Activated CD8-positive, alpha-beta memory T cell treated with anti-CD3 and anti-CD28 coated beads, Interleukin-2, amount 10 ng/mL, durations not matched to agents 7 days and 5 days (primary cell): ENCODE measurements at regions not wholly inside any gene's neighbourhood (a gene's known extent, or its start where the extent isn't known, plus 50 kb on each side); places are given as distances from the start of the nearest gene placed in this dataset.

Experiments used
- ATAC-seq: fragments of 150-1000 bp; cut with Tn5 transposase; one replicate; pipeline ENCODE4 v1.10.0; 2021; ENCODE audit warnings: moderate library complexity
- CTCF ChIA-PET: fragments of 350-600 bp; sonication (Branson Sonifier 250); formaldehyde crosslinking; loops from one replicate; lab custom pipeline; 2021; ENCODE audit warnings: antibody characterized with exemption; lab: Charles Lee
- DNase-seq: peaks from one replicate; pipeline ENCODE4 v3.0.0-alpha.2; 2020
- H3K27ac Mint-ChIP-seq: one replicate; pipeline ENCODE4 v1.8.0; 2021; ENCODE audit warnings: mild to moderate bottlenecking, mixed read lengths
- H3K27me3 Mint-ChIP-seq: one replicate; pipeline ENCODE4 v1.8.0; 2021; ENCODE audit warnings: mixed read lengths
- H3K36me3 Mint-ChIP-seq: one replicate; pipeline ENCODE4 v1.8.0; 2021; ENCODE audit warnings: mild to moderate bottlenecking, mixed read lengths
- H3K4me1 Mint-ChIP-seq: one replicate; pipeline ENCODE4 v1.8.0; 2021; ENCODE audit warnings: mixed read lengths
- H3K4me3 Mint-ChIP-seq: one replicate; pipeline ENCODE4 v1.8.0; 2021; ENCODE audit warnings: mild to moderate bottlenecking, moderate library complexity, mixed read lengths
- H3K9me3 Mint-ChIP-seq: one replicate; pipeline ENCODE4 v1.8.0; 2022; ENCODE audit warnings: low read depth, mixed read lengths

DNA sequence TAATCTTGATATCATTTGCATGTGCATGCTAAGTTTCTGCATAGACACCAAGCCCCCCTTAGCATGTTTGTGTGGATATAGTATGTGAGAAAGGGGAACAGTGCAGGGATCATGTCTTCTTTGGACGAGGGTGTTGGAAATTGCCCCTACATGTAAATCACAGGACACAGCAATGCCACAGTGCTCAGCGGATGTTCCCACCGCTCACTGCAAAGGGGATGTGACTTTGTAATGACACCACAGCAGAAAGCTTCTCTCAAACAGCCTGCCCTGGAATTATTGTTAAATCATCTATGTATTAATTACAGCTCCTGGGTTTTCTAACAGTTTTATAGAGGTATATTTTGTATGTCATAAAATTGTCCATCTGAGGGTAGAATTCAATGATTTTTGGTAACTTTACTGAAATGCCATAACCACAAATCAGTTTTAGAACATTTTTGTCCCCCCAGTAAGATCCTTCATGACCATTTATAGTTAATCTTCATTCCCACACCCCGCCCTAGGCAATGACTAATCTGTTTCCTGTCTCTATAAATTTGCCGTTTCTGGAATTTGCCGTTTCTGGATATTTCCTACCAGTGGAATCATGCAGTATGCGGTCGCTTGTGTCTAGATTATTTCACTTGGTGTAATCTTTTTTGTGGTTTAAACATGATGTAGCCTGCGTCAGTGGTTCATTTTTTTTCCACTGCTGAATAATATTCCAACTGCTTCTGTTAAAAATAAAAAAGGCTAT, 648.5 kb upstream of the WWC1 start:
- no peak overlapping the region for H3K4me3 Mint-ChIP-seq
- no peak for ATAC-seq
- H3K9me3 Mint-ChIP-seq = no peaks in the 10 kb centered on the region
- CTCF ChIA-PET = no interaction called here
- DNase-seq = no peak
- H3K27me3 Mint-ChIP-seq = no peaks in the 10 kb centered on the region
- H3K4me1 Mint-ChIP-seq = no peaks in the 10 kb centered on the region
- no peaks in the 10 kb centered on the region for H3K36me3 Mint-ChIP-seq
- H3K27ac Mint-ChIP-seq = no peak overlapping the region

DNA sequence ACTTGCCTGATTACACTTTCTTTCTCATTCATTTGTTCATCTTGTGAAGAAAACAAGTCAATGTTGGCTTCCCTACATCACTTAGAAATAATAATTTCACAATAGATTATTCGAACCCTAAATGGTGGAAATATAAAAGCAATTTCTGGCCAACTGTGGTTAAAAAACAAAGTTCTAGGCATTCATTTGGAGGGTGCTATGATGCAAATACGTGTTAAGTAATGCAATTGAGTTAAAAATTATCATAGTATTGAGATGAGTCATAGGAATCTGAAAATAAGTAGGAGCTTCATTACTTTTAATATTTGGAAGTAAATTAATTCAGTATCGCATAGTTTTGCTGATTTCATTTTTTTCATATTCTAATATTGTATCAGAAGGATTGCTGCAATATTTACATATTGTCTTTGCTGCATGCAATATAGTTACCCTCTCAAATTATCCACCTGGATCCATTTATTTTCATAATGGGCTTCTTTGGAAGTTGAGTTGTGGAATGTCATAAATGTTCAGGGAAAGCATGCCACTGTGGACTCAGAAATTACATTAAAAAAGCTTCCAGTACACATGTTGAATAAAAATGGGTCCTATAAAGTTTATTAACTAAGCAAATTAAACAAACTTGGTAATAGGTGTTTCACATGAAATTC, 647.7 kb upstream of the WWC1 start:
- DNase-seq (no peak), ATAC-seq (no peak)
- H3K27me3 Mint-ChIP-seq = no peaks in the 10 kb centered on the region
- H3K36me3 Mint-ChIP-seq = no peaks in the 10 kb centered on the region
- no peak overlapping the region for H3K4me3 Mint-ChIP-seq
- no peak overlapping the region for H3K27ac Mint-ChIP-seq
- no peaks in the 10 kb centered on the region for H3K9me3 Mint-ChIP-seq
- CTCF ChIA-PET = no interaction called here
- no peaks in the 10 kb centered on the region for H3K4me1 Mint-ChIP-seq

DNA sequence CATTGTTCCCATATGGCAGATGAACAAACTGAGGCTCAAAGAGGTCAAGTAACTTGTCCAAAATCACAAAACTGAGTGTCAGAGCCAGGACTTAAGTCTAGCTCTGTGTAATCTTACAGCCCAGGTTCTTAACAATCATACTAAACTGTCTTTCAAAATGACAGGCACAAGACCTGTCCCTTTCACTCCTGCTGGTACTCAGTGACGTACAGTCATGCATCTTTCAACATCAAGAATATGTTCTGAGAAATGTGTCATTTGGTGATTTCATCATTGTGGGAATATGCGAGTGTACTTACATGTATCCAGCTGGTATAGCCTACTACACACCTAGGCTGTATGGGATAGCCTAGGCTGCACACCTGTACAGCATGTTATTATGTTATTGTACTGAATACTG, 646.8 kb upstream of the WWC1 start:
- no peaks in the 10 kb centered on the region for H3K27me3 Mint-ChIP-seq
- H3K4me3 Mint-ChIP-seq = no peak overlapping the region
- no peaks in the 10 kb centered on the region for H3K36me3 Mint-ChIP-seq
- CTCF ChIA-PET = no interaction called here
- no peaks in the 10 kb centered on the region for H3K9me3 Mint-ChIP-seq
- H3K4me1 Mint-ChIP-seq = no peaks in the 10 kb centered on the region
- DNase-seq (no peak), ATAC-seq (no peak)
- H3K27ac Mint-ChIP-seq = no peak overlapping the region

DNA sequence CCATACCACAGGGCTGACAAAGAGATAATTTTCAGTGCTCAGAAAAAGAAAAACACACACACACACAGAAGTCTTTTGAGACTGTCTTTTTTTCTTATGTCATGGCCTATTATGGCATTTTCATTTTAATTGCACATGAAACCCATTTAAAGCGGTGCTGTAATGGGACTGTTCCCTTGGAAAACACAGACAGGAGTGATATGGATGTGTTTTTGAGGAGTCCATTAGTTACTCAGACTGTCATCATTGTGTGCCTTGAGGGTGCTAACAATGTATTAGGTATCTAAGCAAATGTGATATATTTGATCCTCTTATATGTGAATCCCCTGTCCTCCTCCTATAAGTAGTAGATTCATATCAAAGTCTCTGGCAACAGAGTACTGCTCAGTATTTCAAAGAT, 642.0 kb upstream of the WWC1 start:
- DNase-seq (no peak), ATAC-seq (no peak)
- Mint-ChIP-seq H3K4me1 (no peaks in the 10 kb centered on the region), H3K27ac (no peak overlapping the region), H3K36me3 (no peaks in the 10 kb centered on the region), H3K4me3 (no peak overlapping the region), H3K27me3 (no peaks in the 10 kb centered on the region), H3K9me3 (peaks cover 2% of the 10 kb centered on the region)
- CTCF ChIA-PET = no interaction called here

DNA sequence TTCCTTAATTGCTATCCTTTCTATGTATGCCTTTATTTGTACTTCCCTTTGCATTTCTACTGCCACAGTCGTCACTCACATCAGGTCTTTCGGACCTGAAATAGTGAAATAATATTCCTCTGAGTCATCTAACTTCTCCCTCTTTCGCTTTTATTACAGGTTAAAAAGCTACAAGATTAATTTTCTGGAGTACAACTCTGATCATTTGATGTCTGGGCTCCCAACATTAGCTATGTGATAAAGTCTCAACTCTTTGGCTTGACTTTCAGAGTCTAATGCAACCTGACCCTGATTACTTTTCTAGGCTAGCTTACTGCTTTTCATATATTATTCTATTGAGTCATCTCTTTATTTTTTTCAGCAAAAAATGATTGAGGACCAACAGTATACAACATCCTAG, 638.8 kb upstream of the WWC1 start:
- DNase-seq (no peak), ATAC-seq (no peak)
- H3K27ac Mint-ChIP-seq = no peak overlapping the region
- no peaks in the 10 kb centered on the region for H3K36me3 Mint-ChIP-seq
- no peak overlapping the region for H3K4me3 Mint-ChIP-seq
- peaks cover 2% of the 10 kb centered on the region for H3K9me3 Mint-ChIP-seq
- CTCF ChIA-PET = no interaction called here
- H3K4me1 Mint-ChIP-seq = no peaks in the 10 kb centered on the region
- no peaks in the 10 kb centered on the region for H3K27me3 Mint-ChIP-seq

DNA sequence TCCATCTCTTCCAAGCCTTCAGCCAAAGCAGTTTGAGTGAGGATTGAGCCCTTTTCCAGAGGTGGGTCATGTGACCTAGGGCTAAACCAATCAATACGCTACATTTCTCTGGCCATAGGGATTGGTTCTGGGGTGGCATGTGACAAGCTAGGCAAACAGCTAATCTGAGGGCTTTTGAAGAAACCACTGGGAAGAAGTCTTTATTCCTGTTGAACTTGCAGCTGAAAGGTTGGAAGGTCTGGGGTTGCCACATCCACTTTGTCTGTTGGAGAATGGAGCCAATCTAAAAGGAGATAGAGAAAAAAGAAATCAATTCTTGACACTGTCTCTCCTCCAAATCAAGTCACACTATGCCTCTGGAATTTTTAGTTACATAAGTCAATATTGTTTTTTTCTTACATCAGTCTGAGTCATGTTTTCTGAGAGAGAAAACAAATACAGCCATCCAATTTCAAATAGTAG, 637.8 kb upstream of the WWC1 start:
- Mint-ChIP-seq H3K36me3 (no peaks in the 10 kb centered on the region), H3K4me1 (no peaks in the 10 kb centered on the region), H3K27me3 (no peaks in the 10 kb centered on the region), H3K27ac (no peak overlapping the region), H3K4me3 (no peak overlapping the region), H3K9me3 (peaks cover 2% of the 10 kb centered on the region)
- DNase-seq (no peak), ATAC-seq (no peak)
- CTCF ChIA-PET = no interaction called here

DNA sequence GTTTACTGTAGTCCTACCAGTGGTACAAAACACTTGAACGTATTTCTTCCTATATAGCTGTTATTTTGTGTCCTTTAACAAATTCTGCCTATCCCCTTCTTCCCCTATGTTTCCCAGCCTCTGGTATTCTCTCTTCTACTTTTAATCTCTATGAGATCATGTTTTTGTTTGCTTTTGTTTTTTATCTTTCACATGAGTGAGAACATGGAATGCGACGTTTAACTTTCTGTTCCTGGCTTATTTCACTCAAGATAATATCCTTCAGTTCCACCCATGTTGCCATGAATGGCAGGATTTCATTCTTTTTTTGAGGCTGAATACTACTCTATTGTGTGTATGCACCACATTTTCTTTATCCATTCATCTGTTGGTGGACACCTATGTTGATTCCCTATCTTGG, 634.4 kb upstream of the WWC1 start:
- CTCF ChIA-PET = no interaction called here
- DNase-seq (no peak), ATAC-seq (no peak)
- peaks cover 2% of the 10 kb centered on the region for H3K9me3 Mint-ChIP-seq
- no peak overlapping the region for H3K4me3 Mint-ChIP-seq
- no peaks in the 10 kb centered on the region for H3K27me3 Mint-ChIP-seq
- no peaks in the 10 kb centered on the region for H3K36me3 Mint-ChIP-seq
- H3K27ac Mint-ChIP-seq = no peak overlapping the region
- H3K4me1 Mint-ChIP-seq = no peaks in the 10 kb centered on the region

DNA sequence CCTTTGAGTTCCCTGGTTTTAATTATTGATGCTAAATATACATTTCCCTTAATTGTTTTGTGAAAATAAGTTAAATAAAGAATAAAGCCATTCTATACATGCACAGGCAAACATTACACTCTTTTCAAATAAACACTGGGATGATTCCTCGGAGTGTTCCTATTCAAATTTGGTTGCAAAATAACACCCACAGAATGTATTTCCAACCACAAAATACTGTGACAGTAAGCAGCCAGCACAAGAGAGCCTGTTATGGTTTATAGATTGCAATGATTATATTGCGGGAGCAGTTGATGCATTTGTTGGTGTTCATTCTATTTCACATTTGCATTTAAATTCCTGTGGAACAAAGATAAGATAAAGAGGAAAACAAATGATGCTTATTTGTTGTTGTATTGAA, 632.6 kb upstream of the WWC1 start:
- Mint-ChIP-seq H3K4me3 (no peak overlapping the region), H3K27me3 (no peaks in the 10 kb centered on the region), H3K36me3 (no peaks in the 10 kb centered on the region), H3K27ac (no peak overlapping the region), H3K4me1 (no peaks in the 10 kb centered on the region), H3K9me3 (no peaks in the 10 kb centered on the region)
- CTCF ChIA-PET = no interaction called here
- DNase-seq (no peak), ATAC-seq (no peak)

DNA sequence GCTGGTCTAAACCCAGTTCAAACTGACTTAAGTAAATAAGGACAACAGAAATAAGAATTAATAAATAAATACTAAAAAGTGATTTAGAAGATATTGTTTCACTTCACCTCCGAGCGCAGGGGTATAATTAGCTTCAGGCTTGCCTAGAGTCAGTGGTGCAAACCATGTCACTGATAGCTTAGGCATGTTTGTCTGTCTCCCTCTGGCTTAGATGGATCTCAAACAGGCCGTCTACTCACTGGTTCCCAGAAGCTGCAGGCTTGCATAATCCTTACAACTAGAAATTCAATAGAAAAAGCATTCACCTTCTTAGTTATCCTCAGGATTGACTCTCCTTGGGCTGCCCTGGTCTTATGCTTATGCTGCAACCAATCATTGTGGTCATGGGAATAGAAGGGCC, 629.8 kb upstream of the WWC1 start:
- Mint-ChIP-seq H3K4me1 (no peaks in the 10 kb centered on the region), H3K27me3 (no peaks in the 10 kb centered on the region), H3K9me3 (no peaks in the 10 kb centered on the region), H3K27ac (no peak overlapping the region), H3K36me3 (no peaks in the 10 kb centered on the region), H3K4me3 (no peak overlapping the region)
- CTCF ChIA-PET = no interaction called here
- ATAC-seq (no peak), DNase-seq (no peak)

DNA sequence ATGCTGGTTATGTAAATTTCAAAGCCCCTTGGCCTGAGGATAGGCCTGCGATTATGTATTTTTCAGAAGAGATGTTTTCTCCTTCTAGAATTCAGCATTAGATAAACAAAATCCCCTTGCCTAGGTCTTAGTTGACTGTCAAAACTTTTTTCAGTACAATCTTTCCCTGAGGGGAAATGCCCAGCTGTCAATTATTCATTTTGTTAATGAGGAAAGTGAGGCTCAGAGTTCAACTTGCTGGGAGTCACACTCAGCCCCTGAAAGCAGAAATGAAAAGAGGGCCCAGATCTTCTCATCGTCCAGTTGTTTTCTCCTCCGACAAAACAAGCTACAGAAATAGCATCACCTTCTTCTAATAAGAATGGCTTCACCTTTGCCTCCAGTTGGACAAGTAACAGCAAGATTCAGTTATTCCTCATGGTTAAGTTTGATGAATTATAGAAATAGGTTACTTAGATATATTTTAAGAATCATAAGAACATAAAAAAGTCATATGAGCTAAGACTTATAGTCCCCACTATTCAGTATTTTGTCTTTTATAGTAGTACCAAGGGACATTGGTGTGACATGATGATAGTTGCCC, 627.1 kb upstream of the WWC1 start:
- no peak overlapping the region for H3K4me3 Mint-ChIP-seq
- DNase-seq = no peak
- no peaks in the 10 kb centered on the region for H3K4me1 Mint-ChIP-seq
- H3K27me3 Mint-ChIP-seq = no peaks in the 10 kb centered on the region
- no peak for ATAC-seq
- CTCF ChIA-PET = no interaction called here
- no peaks in the 10 kb centered on the region for H3K9me3 Mint-ChIP-seq
- no peak overlapping the region for H3K27ac Mint-ChIP-seq
- H3K36me3 Mint-ChIP-seq = no peaks in the 10 kb centered on the region

DNA sequence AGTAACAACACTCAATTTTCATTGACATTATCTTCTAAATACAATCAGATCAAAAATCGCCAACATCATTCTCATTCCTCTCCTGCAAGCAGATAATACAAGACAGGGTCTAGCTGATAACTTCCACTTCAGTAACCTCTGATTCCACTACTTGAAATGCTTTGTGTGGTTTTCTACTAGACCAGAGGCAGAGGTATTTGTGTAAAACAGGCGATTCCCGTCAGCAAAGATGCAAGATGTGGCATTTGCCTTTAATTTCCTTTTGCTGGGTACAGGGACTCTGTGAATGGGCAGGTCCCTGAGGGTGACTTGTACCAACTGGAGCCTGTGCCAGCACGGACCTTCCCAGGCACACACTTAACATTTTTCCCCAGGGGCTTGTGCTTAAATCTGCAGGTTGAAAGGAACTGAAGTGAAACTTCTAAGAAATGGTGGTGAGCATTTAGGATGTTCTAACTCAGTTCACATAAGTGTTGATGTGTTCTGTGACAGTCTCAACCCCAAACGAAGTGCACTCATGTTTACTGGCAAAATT, 625.5 kb upstream of the WWC1 start:
- Mint-ChIP-seq H3K27ac (no peak overlapping the region), H3K36me3 (no peaks in the 10 kb centered on the region), H3K4me1 (no peaks in the 10 kb centered on the region), H3K4me3 (no peak overlapping the region), H3K27me3 (no peaks in the 10 kb centered on the region), H3K9me3 (no peaks in the 10 kb centered on the region)
- ATAC-seq (no peak), DNase-seq (no peak)
- CTCF ChIA-PET = no interaction called here

DNA sequence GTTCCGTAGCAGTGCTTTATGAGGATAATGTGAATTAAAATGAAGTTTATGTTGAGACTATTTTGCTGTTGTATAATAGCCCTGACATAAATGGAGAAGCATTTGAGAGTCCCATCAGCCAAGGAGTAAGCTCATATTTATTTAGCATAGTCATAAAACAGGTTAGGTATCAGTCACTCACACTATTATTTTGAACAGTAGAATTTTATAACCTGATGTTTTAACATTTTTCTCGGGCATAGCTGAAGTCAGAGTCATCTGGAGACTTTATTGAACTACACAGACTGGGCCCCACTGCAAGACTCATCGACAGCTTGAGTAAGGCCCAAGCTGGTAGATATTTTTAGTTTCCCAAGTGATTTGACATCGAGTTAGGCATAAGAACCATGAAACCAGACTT, 620.3 kb upstream of the WWC1 start:
- Mint-ChIP-seq H3K27me3 (no peaks in the 10 kb centered on the region), H3K4me3 (no peak overlapping the region), H3K36me3 (no peaks in the 10 kb centered on the region), H3K4me1 (no peaks in the 10 kb centered on the region), H3K9me3 (no peaks in the 10 kb centered on the region), H3K27ac (no peak overlapping the region)
- DNase-seq (no peak), ATAC-seq (no peak)
- CTCF ChIA-PET = no interaction called here

DNA sequence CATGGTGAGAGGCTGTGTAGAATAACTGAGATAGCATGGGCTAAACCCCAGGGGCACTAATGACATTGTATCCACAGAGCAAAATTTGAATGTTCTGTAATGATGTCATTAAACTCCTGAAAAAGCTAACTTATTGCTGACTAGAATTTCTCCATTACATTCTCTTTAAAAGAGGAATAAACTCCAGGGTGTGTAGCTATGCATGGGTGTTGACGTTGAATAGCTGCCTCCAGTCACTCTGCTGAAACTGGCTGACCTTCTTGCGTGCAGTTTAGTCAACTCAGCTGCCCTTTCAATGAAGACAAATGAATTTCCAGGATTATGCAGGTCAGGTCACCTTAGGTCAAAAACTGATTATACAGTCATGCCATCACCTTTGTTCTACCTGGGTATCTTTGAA, 617.5 kb upstream of the WWC1 start:
- CTCF ChIA-PET = no interaction called here
- Mint-ChIP-seq H3K27ac (no peak overlapping the region), H3K27me3 (no peaks in the 10 kb centered on the region)

DNA sequence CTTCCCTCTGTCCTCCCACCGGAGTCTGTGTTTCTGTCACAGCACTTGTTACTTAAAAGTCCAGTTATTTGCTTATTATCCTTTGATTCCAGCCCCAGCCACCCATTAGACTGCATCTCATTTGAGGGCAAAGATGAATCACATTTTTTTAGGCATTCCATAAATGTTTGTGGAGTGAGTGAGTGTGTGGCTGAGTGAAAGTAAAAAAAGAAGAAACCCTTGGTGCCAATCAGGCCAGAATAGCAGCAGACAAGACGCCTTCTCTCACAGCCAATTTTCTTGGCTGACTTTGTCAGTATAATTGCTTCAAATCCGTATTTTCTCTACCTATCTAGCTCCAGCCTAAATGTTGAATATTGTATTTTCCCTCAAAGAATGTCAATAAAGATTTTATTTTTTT, 613.0 kb upstream of the WWC1 start:
- no peaks in the 10 kb centered on the region for H3K4me1 Mint-ChIP-seq
- no peaks in the 10 kb centered on the region for H3K9me3 Mint-ChIP-seq
- H3K36me3 Mint-ChIP-seq = no peaks in the 10 kb centered on the region
- DNase-seq (no peak), ATAC-seq (no peak)
- CTCF ChIA-PET = no interaction called here
- no peak overlapping the region for H3K27ac Mint-ChIP-seq
- no peaks in the 10 kb centered on the region for H3K27me3 Mint-ChIP-seq
- H3K4me3 Mint-ChIP-seq = no peak overlapping the region

More for the DNA sequence above, 617.5 kb upstream of the WWC1 start:
- ATAC-seq (no peak), DNase-seq (no peak)
- Mint-ChIP-seq H3K4me1 (no peaks in the 10 kb centered on the region), H3K36me3 (no peaks in the 10 kb centered on the region), H3K4me3 (no peak overlapping the region), H3K9me3 (no peaks in the 10 kb centered on the region)
